ENCODE measurements at regions not wholly inside any gene's neighbourhood (a gene's known extent, or its start where the extent isn't known, plus 50 kb on each side); places are given as distances from the start of the nearest gene placed in this dataset.
"Not testable (repeated sequence)": the region's sequence is repeated elsewhere in the genome, so short reads cannot be mapped to it uniquely, and the experiment has no call there.

DNA sequence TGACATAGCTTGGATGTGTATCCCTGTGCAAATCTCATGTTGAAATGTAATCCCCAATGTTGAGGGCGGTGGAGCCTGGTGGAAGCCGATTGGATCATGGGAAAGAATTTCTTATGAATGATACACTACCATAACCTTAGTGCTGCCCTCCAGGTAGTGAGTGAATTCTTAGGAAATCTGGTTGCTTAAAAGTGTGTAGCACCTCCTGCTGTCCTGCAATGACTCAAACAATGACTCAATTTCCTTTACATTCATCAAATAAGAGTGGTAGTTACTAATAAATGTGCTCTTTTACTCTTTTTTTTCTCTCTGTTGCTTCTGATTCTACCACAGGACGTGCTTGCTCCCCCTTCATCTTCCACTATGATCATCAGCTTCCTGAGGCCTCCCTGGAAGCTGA is 1696.0 kb upstream of the CDH9 start:
- no peak for ATAC-seq

DNA sequence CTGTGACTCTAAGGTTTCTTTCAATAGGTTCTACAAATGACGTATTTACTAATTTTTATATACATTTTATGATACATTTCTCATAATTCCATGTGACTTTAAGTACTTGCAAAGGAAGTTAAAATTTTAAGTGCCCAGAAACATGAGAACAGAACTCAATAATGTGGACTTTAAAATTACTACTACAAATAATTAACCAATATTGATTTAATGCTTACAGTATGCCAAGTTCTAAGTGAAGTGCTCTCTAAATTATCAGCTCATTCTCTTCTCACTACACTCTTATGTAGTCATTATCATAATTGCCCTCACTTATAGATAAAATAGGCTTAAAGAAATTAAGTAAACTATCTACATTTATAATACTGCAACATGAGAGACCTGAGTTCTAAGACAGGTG is 1690.7 kb upstream of the CDH9 start:
- no peak for ATAC-seq

- no peak for ATAC-seq
Measured at GRCh38 chr5:28726815-28727214, 1688.4 kb upstream of the CDH9 start.

DNA sequence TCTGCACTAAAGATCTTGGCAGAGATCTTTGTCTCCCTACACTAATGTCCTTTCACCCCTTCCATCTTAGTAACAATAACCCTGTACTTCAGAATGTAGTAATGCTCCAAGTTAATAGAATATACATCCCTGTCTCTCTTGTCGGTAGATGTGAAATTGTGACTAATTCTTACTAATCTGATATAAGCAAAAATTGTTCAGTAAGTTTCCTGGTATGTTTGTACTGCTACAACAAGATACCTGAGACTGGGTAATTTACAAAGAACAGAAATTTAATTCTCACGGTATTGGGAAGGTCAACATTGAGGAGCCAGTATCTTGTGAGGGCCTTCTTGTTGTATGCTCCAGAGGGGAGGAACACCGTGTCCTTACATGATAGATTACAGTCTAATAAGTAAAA is 1686.6 kb upstream of the CDH9 start:
- no peak for ATAC-seq

DNA sequence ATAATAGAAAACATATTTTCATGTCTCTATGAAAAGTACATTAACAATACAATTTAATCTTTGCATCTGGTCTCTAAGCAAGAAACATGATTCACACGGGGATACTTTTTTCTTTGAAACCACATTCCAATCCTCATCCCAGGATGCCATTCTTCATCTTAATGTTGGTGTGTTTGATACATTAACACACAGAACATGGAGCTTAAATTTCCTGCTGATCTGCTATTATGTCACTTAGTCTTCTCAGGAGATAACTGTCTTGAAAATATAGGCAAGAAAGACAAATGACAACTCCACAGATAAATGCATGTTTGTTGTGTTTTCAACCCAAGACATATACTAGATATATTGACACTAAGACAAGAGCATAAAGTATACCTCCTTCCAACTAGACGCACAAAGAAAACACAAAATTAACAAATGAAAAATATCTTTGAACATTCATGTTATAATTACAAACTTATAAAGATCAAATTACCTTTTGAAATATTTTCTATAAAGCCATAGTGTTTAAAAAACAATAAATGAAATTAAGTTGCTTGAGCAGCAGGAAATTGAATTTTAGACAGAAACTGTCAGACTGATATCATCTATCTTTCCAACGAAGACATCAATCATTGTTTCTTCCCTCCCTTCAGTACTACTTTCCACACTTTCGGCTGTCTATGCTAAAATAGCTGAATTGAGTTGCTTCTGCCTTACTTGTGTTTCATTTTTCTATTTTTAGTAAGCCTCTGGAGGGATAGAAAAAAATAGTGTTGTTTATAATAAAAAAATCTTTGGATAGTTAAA is 1676.7 kb upstream of the CDH9 start:
- ATAC-seq: no peak

DNA sequence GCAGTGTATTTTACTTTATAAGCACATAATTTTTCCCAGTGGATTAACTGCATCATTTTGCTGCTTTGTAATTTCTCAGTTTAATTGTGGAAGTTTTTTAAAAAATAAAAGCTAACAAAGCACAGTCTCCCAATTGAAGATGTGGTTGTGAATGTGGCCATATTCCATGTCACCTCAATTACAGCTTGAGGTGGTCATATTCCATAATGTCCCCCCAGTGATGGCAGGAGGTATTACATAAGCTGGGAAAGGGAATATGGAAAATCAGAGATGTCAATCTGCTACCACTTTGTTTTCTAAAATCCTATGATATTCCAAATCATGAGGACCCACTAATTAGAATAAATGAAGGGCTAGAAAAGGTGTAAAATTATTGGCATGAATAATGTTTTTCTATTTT is 1672.0 kb upstream of the CDH9 start:
- ATAC-seq: no peak

- ATAC-seq: no peak
Measured at GRCh38 chr5:28708472-28708871, 1670.1 kb upstream of the CDH9 start.

DNA sequence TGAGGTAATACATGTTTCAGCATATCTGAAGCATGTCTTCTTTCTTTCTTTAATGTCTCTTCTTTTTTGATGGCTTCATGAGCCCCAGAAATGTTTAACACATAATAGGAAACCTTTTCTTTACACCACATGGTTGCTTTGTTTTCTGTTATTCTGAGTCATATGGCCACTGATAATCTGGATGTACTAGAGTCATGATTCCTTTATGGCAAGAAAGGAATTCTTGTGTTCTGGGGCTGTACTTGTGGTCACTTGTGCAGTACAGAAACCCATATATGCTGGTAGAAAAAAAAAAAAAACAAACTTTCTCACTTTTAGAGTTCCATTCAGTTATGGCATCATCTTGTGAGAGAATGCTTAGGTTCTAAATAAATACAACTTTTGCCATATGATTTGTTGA is 1669.3 kb upstream of the CDH9 start:
- ATAC-seq: no peak

GRCh38 chr5:28703651-28704260 is 1665.4 kb upstream of the CDH9 start:
- ATAC-seq: no peak

DNA sequence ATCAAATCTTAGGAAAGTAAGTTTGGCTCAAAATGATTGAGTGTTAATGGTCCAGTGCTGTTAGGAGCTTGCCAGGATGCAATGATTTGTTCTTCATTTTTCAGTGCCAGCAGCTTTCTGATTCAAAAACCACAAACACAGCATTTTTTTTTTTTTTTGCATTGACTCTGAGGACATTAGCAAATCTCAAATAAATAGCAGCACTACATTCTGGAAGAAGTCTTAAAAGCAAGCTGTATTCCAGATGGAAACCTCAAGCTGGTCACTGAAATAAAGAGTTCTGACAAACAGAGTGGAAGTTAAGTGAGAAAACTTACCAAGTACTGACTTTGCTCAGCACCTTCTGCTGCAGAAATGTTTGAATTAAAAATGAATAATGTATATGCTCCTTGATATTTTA is 1653.1 kb upstream of the CDH9 start:
- no peak for ATAC-seq

GRCh38 chr5:28685794-28686193 is 1647.4 kb upstream of the CDH9 start:
- ATAC-seq: no peak

- ATAC-seq: no peak
Measured at GRCh38 chr5:28678899-28679298, 1640.5 kb upstream of the CDH9 start.

DNA sequence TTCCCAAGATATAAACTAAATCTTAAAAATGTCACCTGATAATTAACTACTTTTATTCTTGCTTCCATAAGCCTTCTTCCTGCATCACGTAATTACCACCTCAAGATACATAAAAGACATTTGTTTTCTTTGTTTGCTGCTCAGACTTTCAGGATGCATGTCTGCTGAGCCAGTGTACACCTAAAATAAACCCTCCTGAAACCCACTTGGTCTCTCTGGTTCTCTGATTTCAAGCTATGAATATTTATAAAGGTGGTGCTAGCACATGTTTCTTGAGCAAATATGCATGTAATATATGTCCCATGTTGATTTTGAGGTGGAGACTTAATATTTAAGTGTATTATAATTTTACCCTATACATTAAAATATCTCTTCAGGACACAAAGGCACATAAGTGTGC is 1627.7 kb upstream of the CDH9 start:
- no peak for ATAC-seq

DNA sequence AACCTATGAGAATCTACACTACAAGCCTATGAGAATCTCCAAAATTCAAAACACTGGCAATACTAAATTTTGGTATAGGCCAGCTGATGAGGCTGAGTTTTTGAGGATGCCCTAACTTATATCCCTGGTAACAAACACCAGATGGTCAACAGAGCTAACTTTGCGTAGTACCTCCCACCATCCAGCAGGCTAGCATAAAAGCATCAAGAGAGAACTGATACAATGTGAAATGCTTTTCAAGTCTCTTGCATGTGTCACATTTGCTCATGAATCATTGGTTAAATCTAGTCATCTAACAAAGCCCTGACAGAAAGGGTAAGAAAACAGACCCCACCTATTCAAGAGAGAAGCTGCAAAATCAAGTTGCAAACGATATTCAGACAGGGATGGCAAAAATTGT is 1609.7 kb upstream of the CDH9 start:
- ATAC-seq: no peak

GRCh38 chr5:28632607-28633006 is 1594.2 kb upstream of the CDH9 start:
- no peak for ATAC-seq

DNA sequence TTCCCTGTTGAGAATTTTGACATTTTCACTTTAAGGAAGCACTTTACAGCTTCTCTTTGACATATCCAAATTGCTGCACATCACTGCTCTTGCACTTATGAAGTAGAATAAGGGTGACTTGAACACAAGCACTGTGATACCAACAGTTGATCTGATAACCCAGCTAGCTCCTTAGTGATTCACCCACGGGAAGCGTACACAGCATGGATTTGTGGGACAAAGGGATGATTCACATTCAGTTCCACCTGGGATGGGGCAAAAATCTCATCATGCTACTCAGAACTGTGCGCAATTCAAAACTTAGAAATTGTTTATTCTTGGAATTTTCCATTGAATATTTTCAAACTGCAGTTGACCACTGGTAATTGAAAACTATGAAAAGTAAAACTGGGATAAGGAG is 1565.5 kb upstream of the CDH9 start:
- ATAC-seq: no peak

DNA sequence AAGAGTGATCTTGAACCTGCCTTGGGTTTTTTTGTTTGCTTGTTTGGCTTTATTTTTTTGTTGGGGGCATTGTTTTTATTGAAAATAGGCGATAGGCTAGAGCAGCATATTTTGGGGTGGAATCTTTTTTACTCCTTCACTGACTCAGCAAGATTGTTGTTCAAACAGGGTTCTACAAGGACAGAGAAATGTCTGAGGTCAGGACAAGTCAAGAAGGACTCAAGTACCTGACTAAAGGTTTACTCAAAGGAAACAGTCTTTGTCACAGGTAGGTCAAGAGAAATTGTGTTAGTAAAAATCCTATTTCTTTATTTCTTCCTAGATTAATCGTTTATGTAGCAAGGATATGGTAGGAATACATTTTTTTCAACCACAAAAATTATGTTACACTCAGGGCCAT is 1564.0 kb upstream of the CDH9 start:
- ATAC-seq: no peak

DNA sequence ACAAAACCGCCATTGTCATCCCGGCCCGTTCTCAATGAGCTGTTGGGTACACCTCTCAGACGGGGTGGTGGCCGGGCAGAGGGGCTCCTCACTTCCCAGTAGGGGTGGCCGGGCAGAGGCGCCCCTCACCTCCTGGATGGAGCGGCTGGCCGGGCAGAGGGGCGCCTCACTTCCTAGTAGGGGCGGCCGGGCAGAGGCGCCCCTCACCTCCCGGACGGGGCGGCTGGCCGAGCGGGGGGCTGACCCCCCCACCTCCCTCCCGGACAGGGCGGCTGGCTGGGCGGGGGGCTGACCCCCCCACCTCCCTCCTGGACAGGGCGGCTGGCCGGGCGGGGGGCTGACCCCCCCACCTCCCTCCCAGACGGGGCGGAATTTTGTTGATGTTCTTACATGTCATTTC is 1558.3 kb upstream of the CDH9 start:
- not testable (repeated sequence) for ATAC-seq

DNA sequence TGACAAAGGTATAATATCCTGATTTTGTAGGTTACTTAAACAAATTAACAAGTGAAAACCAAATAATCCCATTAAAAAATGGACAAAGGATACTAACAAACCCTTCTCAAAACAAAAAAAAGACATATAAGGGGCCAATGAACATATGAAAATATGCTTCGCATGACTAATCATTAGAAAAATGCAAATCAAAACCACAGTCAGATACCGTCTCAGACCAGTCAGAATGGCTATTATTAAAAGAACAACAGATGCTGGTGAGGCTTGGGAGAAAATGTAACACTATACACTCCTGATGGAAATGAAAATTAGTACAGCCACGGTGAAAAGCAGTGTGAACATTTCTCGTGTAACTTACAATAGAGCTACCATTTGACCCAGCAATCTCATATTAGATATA is 1542.2 kb upstream of the CDH9 start:
- no peak for ATAC-seq

DNA sequence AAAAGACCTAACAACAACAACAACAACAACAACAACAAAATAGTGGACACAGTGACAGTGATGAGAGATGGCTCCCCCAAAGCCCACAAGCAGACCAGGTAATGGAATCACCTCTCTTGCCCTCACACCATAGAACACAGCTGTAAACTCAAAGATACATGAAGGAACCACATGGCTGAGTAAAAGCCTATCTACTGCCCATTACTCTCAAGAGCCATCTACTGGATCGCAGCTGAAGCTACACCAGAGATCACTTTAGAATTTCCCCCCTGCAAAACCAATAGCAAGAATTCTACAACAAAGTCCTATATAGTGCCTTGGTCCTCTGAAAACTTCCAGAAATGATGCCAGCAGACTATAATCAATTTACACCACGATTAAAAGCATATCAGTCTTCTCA is 1537.6 kb upstream of the CDH9 start:
- ATAC-seq: no peak

- ATAC-seq: no peak
Measured at GRCh38 chr5:28575368-28575767, 1537.0 kb upstream of the CDH9 start.

DNA sequence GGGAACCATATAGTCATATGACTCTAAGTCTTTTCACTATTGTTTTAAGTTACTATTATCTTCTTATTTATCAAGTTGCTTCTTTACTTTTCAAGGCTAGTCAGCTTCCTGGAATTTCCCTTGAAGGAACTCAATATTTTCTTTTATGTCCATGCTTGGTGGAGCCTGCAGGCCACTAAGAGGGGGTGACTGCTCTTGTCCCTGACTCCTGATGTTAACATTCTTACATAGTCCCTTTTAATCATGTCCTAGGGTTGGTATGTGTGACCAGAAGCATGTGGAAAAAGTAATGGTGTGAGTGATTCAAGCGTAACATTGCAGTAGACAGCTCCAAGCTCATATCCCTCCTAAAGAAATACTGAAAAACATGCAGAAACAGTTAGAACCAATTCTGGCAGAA is 1536.2 kb upstream of the CDH9 start:
- no peak for ATAC-seq

DNA sequence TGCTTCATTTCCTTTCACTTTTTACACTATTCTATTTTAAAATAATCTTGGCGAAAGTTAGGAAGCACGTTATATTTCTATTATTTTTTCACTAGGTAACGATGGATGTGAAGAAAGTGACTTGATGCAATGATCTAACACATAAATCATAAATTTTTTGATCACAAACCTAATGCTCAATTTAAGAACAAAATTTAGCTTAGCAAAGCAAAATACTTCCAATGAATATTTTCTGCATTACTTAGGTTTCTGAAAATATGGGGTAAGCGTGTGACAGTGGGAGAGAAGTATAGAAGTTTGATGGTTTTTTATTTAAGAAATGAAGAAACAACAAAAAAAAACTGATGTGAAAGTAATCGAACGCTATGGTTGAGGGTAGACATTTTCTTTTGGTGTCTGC is 1528.7 kb upstream of the CDH9 start:
- no peak for ATAC-seq

GRCh38 chr5:28561522-28561921 is 1523.1 kb upstream of the CDH9 start:
- ATAC-seq: no peak

DNA sequence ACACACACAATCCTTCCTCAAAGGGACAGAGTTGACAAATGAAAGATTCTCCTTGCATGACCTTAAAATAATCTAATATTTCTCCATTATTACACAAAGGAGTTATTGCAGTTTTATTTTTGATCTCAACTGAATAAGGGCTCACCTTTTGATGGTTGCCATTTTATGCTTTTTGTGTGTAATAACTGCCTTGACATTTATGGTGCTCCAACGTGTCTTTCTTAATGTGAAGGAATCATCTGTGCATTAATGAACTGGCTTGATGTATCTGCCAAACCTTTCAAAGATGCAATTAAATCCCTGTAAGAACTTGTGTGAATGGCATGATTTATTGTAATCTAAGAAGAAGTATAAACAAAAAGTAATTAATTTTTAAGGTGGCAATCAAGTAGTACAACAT is 1519.8 kb upstream of the CDH9 start:
- no peak for ATAC-seq
